RWPE1 (cell line): ENCODE measurements at regions not wholly inside any gene's neighbourhood (a gene's known extent, or its start where the extent isn't known, plus 50 kb on each side); places are given as distances from the start of the nearest gene placed in this dataset.
"Not testable (repeated sequence)": the region's sequence is repeated elsewhere in the genome, so short reads cannot be mapped to it uniquely, and the experiment has no call there.

Source experiments
- CTCF ChIA-PET: fragments of 350-600 bp; sonication (Branson Sonifier 250); formaldehyde crosslinking; extraction: SDS; loops from one replicate; lab custom pipeline; 2021; lab: Yijun Ruan, JAX
- POLR2A ChIA-PET: fragments of 400-600 bp; formaldehyde crosslinking; extraction: SDS; loops from one replicate; lab custom pipeline; 2020; ENCODE audit warnings: antibody characterized with exemption; ENCODE audit not compliant: low non-redundant PET; lab: Yijun Ruan, JAX
- DNase-seq: peaks from one replicate; pipeline ENCODE4 v3.0.0; 2012; ENCODE audit warnings: low spot score
- H3K27ac ChIP-seq: fragments of 450-650 bp; 2 replicates; pipeline ENCODE4 v1.5.1; 2017
- TF ChIP-seq, protein P1 (sequence below): fragments of 450-650 bp; conservative IDR thresholded peaks from 2 replicates; pipeline ENCODE4 v1.5.1; 2017; ENCODE audit warnings: low read depth, mild to moderate bottlenecking

- DNase-seq, result no peak
- no peak overlapping the region for H3K27ac ChIP-seq
- ChIA-PET POLR2A (no interaction called here), CTCF (interaction anchor here (0.6 kb wide), 1 partner anchor 1274 kb away, joined by 3 read pairs; no protein-coding TSS in a partner anchor)
- TF ChIP-seq, protein P1, sequence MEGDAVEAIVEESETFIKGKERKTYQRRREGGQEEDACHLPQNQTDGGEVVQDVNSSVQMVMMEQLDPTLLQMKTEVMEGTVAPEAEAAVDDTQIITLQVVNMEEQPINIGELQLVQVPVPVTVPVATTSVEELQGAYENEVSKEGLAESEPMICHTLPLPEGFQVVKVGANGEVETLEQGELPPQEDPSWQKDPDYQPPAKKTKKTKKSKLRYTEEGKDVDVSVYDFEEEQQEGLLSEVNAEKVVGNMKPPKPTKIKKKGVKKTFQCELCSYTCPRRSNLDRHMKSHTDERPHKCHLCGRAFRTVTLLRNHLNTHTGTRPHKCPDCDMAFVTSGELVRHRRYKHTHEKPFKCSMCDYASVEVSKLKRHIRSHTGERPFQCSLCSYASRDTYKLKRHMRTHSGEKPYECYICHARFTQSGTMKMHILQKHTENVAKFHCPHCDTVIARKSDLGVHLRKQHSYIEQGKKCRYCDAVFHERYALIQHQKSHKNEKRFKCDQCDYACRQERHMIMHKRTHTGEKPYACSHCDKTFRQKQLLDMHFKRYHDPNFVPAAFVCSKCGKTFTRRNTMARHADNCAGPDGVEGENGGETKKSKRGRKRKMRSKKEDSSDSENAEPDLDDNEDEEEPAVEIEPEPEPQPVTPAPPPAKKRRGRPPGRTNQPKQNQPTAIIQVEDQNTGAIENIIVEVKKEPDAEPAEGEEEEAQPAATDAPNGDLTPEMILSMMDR, result no peak
Observed at GRCh38 chr20:46785958-46786357, 76.5 kb downstream of the SLC2A10 start.

DNA sequence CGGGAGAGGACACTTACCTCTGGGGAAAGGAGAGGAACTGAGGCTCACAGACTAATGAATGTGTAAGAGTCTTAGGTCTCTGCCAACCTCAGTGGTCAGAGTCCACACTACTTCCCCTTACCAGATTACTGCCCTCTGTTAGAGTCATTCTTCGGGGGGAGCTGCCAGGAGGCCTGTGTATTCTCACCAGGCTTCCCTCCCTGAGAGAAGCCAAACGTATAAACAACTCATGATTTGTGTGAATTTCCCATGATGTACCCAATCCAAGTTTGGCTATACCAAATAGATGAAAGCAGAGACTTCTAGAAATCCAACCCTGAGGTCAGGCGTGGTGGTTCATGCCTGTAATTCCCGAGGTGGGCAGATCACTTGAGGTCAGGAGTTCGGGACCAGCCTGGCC, 77.1 kb downstream of the SLC2A10 start:
- ChIA-PET POLR2A (no interaction called here), CTCF (no interaction called here)
- TF ChIP-seq, protein P1, result no peak
- H3K27ac ChIP-seq, result no peak overlapping the region
- DNase-seq, result no peak

GRCh38 chr20:46787991-46788762, 78.7 kb downstream of the SLC2A10 start:
- CTCF ChIA-PET, result no interaction called here

DNA sequence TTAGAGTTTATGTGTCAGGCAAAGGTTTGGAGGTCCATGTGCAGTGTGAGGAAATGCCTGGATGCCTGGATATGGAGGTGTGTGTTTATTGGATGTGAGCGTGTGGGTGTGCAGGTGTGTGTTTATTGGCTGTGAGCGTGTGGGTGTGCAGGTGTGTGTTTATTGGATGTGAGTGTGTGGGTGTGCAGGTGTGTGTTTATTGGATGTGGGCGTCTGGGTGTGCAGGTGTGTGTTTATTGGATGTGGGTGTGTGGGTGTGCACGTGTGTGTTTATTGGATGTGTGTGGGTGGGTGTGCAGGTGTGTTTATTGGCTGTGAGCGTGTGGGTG, 79.3 kb downstream of the SLC2A10 start:
- CTCF ChIA-PET, H3K27ac ChIP-seq, DNase-seq, POLR2A ChIA-PET: not testable (repeated sequence)

More at GRCh38 chr20:46787991-46788762, 78.7 kb downstream of the SLC2A10 start:
- TF ChIP-seq, protein P1, result no peak
- no peak overlapping the region for H3K27ac ChIP-seq
- POLR2A ChIA-PET, result no interaction called here
- no peak for DNase-seq

- H3K27ac ChIP-seq, result no peak overlapping the region
- CTCF ChIA-PET, result no interaction called here
- POLR2A ChIA-PET, result no interaction called here
- TF ChIP-seq, protein P1, result no peak
- no peak for DNase-seq
Observed at GRCh38 chr20:46789339-46790028, 80.0 kb downstream of the SLC2A10 start.

- TF ChIP-seq, protein P1, result no peak
- POLR2A ChIA-PET, result no interaction called here
- DNase-seq, result no peak
- no peak overlapping the region for H3K27ac ChIP-seq
- CTCF ChIA-PET, result no interaction called here
Observed at GRCh38 chr20:46791722-46792416, 82.4 kb downstream of the SLC2A10 start.
